ENCODE measurements at regions not wholly inside any gene's neighbourhood (a gene's known extent, or its start where the extent isn't known, plus 50 kb on each side); places are given as distances from the start of the nearest gene placed in this dataset.
A peak's percentile ranks its signal among the peaks of the same experiment; 100 is the strongest.

DNA sequence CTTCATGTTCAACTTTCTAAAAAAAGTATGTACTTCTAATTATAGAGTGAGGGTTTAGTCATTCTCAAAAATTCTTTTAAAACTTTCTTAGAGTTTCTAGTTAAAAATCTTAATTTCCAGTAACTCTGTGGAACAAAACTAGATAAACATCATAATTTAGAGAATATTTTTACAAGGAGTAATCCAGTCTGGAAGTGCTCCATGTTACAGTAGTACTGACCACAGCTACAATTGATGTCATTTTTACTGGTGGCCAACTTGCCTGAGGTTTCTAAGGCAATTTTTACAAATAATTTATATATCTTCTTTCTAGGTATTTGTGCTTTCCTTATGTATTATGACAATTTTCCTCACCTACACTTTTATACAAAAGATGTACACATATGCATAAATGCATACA, 490.4 kb downstream of the CENPC start:
- no peak for DNase-seq (ENCODE audit: low spot score in 2 of 2)
- FAIRE-seq: peak; percentile 52

DNA sequence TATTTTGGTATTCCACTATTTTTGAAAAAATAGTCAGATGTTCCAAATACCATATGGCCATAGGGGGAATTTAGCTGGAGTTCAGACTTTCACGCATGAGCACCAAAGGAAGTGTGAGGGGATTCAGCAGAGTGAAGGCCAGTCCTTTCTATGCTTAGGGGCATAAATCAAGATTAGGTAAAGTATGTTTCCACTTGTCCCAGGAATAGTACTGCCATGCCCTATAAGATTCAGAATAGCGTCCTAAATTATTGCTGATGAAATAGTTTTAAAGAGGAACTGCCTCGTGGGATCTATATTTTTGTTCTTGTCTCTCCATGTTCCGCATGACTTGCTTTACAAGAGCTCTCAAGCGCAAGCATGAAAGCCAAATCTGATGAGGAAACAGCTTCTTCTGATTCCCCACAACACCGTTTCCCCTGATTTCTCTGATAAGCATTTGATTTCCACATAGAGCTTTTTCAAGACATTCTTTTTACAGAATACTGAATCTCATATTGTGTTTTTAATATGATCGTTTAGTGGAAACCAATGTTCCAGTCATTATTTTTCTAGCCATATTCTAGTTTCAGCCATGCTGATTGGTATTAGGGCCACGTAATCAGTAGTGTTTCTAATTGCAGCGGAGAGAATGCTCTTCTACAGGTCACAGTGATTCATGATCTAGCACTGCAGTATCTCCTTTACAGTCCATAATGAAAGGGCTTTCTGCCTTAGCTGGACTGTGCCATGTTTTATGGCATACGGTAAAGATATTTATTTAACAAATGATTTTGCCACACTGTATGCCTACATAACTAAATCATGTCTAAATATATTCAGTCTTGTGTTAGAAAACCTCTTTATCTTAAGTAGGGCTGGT, 492.3 kb downstream of the CENPC start:
- FAIRE-seq: no peak
- no peak for DNase-seq (ENCODE audit: low spot score in 2 of 2)

DNA sequence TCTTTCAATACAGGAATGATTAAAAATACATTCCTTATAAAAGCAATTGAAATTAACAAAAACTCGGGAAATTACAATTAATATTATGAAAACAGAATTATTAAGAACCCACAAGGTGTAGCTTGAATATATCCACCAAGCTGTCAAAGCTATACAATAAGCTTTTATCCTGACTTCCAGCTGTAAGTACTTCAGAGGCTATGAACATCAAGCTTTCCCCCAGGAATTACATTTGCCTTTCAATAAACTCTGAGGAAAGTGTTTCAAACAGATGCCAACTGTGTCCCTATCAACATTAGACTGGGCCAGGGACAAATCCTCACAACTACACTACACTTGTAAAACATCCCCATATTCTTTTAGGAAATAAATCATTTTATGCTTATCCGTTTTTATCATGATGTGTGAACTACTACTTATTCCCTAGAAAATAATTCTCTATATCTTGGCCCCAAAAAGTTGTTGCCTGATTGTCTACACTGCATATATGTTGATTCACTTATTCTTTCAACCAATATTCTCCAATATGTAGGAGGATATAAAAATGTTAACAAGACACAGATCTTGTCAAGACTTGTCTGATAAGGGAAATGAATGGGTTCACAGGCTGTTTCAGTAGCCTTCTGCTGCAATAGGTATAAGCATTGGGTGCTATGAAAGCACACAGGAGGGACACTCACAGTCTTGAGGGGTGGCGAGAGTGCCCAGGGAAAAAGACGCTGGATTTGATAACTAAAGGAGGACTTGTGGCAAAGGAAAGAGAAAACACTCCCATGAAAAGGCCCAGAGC, 494.1 kb downstream of the CENPC start:
- FAIRE-seq: no peak
- no peak for DNase-seq (ENCODE audit: low spot score in 2 of 2)

DNA sequence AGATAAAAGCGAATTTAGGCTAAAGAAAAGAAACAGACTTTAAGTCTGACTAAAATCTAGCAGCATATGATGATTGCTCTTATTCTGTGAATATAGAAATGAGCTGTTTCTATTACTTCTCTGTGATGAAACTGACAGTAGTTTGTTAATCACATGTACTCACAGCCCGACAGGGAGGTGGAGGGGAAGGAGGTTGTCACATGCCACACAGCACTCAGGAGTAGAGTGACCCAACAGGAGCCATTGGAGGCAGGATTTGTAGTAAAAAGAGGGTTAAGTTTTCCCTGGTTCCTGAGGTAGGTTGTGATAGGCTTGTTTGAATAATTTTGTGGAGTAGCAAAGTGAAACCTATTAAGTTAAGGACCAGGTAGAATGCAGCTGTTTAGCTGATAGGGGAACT, 495.9 kb downstream of the CENPC start:
- no peak for FAIRE-seq
- DNase-seq (ENCODE audit: low spot score in 2 of 2): no peak

DNA sequence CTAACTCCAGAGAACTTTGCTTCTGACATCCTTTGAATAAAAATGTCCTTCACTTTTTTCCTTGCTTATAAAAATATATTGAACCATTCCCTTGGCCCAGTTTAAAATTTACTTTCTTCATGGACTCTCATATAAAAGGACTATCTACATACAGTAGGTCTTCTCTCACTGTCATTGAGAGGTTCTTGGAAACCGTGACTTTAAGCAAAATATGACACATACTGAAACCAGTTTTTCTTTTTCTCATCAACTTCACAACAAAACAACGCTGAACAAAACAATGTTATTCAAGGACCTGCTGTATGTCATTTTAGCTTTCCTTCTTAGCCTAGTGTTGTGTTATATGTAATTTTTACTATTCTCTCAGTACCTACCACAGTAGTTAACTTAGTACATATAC, 496.8 kb downstream of the CENPC start:
- FAIRE-seq (no peak), DNase-seq (ENCODE audit: low spot score in 2 of 2) (no peak)

DNA sequence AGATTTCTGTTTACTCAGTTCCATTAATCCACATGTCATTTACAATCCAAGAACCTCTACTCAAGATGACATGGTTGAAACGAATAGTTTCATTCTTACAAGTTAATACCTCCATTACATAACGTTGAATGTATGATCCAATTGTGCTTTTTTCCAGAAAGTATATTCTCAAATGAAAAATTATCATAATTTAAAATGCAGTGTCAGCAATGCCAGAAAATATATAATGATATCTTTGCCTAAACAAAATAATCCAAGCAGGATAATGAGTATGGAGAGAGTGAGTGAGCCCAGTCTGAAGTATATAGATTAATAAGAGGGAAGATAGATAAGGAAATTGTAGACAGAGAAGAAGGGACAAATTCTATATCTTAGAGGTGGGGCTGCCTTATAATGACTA, 505.0 kb downstream of the CENPC start:
- DNase-seq (ENCODE audit: low spot score in 2 of 2) (no peak), FAIRE-seq (no peak)

DNA sequence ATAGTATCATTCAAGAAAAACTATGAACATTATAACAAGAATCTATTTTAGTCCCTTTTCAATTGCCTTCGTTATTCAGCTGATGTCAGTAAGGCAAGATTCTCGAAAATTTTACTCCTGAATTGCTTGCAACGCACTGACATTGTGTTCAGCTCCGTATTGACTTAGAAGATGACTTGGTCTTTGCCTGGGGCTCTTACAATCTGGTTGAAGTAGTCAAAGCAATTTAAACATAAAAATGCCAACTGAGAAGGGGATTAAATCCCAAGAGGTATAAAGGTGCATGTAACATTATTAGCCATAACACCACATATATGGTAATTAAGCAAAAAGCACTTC, 507.1 kb downstream of the CENPC start:
- no peak for FAIRE-seq
- DNase-seq (ENCODE audit: low spot score in 2 of 2): no peak

DNA sequence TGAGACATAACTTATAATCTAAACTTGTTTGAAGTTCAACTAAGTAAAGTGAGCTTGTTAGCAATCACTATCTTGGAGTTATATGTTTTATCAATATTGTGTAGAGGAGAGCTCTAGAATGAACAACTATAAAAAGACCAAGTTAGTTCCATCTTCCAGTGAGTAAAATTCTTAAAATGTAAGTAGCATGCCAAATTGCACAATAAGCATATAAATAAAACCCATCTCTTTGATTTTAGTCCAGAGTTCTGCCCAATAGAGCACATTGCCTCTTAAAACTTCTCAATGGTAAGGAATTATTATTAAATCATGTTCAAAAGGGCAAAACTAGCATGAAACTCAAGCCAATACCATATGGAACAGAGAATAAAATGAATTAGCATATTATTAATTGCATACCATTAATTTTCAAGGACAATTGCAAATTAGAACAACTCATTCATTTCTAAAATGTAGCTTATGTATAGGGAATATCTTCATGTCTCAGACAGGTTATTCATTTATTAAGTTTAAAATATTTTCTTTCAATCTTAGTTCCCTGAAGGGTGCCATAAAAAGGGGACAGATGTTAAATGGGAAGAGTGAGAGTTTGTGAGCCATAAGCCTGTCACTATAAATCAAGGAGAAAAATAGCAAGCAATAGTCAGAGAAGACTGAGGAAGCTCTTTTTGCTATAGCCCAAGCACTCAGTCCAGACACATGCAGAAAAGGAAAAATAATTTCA, 507.6 kb downstream of the CENPC start:
- DNase-seq (ENCODE audit: low spot score in 2 of 2): no peak
- FAIRE-seq: no peak

DNA sequence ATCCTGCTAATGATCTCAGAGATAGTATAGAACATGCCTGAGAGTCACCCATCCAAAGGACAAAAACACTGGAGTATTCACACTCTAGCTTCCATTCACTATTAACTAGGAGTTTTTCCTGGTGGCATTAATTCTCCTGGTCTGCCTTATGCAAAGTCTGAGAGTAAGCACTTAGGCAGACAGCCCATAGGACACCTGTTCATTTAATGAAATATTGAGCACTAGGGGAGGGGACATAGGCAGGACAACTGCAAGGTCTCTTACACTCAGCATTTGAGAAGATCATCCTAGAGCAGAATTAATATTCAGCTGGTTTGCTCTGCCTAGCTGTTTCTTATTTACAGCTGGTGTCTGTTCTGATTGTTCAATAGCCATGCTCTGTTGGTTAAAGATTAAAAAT, 508.5 kb downstream of the CENPC start:
- FAIRE-seq: no peak

DNA sequence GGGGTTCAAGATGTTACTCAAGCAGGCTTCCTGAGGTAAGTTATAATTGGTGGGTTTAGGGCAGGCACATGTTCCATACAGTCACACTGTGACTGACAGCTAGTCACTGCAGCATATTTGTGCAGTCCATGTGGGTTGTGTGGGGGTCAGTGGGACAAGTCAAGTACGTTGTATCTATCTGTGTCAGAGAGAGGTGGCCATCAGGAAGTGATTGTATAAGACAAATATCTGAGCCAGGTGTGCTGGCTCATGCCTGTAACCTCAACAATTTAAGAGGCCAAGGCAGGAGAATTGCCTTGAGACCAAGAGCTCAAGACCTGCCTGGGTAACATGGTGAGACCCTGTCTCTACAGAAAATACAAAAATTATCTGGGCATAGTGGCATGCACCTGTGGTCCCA, 509.3 kb downstream of the CENPC start:
- FAIRE-seq (no peak), DNase-seq (ENCODE audit: low spot score in 2 of 2) (no peak)

More for the DNA sequence above, 508.5 kb downstream of the CENPC start:
- no peak for DNase-seq (ENCODE audit: low spot score in 2 of 2)

DNA sequence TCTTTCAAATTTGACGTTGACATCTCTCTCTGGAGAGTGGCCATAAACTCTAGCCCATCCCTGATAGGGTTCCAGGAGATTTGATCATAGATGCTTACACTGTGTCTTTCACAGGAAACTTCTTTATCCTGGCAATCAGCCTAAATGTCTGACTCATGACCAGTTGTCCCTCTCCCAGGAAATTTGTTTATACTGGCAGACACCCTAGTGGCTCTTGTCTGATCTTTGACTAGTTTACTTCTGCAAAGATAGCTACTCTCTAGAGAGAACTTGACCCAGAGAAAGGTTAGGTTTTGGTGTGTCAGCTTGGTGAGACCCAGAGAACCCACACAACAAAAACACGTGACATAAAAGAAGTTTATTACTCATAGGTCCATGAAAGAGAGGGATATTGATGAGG, 509.8 kb downstream of the CENPC start:
- FAIRE-seq: no peak
- DNase-seq (ENCODE audit: low spot score in 2 of 2): no peak

DNA sequence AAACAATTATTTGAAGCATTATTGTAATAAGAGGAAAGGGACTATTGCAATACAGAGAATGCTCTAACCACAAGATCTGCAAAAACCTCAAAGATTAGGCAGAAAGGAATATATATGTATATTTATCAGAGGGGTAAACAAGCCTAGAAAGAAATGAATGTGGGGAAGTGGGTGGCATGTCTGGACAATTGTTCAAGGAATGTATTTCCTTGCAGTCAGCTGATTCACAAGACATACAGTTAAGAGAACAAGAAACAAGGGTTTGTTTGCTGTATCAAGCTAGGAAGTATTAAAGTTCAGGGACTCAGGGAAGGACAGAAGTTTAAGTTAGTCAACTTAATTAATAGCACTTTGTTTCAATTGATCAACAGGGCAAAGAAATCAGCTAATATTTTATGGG, 514.7 kb downstream of the CENPC start:
- no peak for FAIRE-seq

DNA sequence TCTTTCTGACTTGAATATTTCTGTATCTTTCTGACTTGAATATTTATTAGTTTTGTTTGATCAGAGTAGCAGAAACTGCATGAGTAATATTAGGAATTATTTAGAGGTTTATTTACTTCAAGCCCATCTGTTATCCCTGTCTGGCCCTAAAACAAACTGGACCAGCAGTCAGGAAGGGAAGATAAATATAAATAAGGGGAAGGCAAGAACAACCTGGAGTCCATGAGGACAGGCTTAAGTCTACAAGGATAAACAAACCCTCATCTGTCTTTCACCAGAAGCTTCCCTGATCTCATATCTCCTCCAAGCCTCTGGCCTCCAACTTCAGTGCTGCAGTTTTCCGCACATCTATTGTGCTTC, 524.9 kb downstream of the CENPC start:
- no peak for DNase-seq (ENCODE audit: low spot score in 2 of 2)
- no peak for FAIRE-seq

More for the DNA sequence above, 514.7 kb downstream of the CENPC start:
- no peak for DNase-seq (ENCODE audit: low spot score in 2 of 2)

DNA sequence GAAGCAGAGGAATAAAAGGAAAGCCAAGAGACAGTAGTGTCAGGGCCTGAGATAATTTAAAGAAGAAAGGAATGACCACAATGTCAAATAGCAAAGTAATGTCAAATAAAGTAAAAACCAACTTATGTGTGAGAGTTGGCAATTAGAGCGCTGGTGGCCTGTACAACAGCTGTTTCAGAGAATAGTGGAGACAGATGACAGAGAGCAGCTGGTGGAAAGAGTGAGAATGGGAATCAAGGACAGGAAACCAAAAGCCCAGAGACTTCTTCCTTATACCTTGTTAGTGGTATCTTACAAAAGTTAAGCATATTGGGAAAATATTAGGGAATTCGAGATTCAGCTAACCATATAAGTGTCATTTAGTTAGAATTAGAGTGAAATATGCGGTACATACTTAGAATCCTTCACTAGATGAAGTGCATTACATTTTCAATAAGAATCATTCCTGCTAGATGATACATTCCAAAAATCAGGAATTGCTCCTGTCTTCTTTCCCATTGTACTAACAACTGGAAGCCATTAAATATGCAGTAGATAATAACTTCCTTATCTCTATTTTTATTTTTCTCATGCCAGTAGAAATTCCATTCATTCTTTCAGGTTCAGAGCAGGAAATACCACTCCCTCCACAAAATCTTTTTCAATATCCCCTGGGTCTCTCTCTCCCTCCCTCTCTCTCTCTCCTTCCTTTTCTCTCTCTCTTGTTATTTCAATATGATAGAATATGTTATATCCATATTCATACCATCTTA, 525.4 kb downstream of the CENPC start:
- FAIRE-seq (no peak), DNase-seq (ENCODE audit: low spot score in 2 of 2) (no peak)

DNA sequence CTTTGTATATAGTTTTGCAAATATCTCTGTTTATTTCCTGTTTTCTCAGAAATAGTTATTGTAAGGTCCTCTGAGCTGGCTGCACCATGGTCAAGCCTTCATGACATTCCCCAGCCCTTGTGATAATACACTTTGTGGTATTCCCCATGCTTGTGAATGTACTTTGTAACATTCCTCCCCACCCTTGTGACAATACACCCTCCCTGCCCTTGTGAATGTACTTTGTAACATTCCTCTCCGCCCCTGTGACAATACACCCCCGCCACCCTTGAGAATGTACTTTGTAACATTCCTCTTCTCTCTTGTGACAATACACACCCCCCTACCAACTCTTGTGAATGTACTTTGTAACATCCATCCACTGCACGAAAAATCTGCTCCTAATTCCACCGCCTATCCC, 530.7 kb downstream of the CENPC start:
- FAIRE-seq (no peak), DNase-seq (ENCODE audit: low spot score in 2 of 2) (no peak)

DNA sequence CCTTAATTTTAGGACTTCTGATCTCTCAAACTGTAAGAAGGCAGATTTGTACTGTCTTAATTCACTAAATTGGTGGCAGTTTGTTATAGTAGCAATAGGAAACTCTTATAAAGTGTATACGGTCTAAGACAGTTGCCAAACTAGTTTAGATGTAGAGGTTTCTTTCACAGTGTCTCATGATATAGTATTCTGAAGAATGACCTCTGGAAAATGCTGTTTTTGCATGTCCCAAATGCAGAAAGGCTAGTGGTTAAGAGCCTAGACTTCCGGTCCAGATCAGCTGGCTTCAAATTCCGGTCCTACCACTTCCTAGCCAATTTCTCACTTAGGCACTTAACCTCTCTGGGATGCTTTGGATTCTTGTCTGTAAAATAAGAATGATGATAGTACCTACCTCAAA, 538.5 kb downstream of the CENPC start:
- no peak for DNase-seq (ENCODE audit: low spot score in 2 of 2)
- no peak for FAIRE-seq

DNA sequence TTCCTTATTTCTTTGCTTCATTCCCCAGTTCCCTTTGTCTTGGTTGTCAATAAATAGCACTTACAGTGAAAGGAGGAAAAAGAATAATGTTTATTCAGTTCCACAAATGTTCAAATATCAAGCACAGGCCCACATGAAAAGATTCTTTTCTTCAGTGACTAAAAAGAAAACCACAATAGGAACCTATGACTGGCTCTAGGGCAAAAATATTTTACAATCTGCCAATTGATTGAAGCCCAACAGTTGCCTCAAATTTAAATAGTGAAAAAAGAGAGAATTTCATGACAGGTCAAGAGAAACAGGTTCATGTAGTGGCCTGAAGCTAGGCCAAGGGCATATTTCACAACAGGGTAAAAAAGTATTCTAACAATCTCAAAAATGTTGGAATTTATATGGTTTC, 553.8 kb downstream of the CENPC start:
- FAIRE-seq: no peak
- no peak for DNase-seq (ENCODE audit: low spot score in 2 of 2)

DNA sequence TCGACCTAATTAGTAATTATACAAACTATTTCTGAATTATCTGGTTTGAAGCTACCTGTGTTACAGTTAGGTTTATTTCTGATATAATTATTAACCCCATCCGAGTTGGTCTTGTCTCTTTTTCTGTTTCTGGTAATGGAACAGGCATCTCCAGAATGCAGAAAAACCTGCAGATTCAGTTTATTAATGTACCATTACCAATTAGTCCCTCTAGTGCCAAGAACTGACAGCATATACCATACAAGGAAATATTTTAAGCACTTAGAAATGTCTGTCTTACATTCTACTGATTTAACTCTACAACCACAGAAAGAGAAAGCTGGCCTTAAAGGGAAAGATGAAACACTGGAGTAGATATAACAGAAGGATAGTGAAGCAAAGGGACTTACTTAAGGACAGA, 570.6 kb downstream of the CENPC start:
- no peak for DNase-seq (ENCODE audit: low spot score in 2 of 2)
- no peak for FAIRE-seq

DNA sequence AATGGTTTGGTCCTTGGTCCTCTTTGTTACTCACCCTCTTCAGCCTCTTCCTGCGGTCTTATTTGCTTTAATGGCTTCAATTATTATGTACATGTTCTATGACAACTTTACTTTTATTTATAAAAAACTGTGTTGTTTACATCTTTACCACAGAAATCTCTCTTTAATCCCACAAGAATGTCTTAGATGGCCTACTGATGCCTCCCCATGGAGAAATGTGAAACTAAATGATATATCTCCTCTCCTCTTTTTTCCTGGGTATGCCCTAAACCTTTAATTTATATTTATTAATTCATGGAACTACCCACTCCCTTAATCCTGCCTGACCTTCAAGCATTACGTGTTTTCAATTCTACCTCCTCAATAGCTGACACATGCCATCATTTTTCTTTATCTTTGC, 573.2 kb downstream of the CENPC start:
- FAIRE-seq: no peak
- no peak for DNase-seq (ENCODE audit: low spot score in 2 of 2)

DNA sequence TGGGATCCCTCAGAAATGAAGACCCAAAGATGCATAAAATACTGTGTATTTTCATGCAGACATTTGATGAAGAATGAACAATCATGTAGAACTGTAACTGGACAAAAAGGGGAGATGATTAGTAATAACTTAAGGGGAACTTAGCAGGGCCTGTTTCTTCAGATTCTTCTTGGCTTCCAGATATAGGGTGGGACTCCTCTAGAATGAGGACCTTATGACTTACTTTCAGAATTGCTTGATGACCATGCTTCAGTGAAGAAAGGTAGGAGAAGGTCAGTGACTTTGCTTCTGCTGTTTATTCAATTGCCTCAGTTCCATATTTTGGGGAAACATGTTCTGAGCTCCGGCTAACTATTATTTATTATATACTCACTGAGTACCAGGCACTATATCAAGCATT, 580.8 kb downstream of the CENPC start:
- DNase-seq (ENCODE audit: low spot score in 2 of 2): no peak
- no peak for FAIRE-seq

DNA sequence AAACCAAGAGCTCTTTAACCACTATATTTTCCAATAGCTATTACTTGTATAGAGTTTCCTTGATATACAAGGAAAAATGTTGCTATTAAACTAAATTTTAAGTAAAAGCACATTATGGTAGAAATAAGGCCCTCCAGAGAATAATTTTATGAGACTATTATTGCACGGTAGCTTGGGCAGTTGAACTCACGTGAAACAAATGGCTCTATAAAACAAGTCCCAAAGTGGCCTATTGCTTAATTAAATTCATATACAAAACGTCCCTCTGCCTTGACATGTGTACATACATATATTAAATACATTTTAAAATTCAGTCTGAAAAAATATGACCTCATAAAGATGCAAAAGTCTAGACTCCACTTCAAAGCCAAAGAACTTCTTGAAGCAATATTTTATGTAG, 582.2 kb downstream of the CENPC start:
- no peak for FAIRE-seq
- DNase-seq (ENCODE audit: low spot score in 2 of 2): no peak
